ENCODE measurements at regions not wholly inside any gene's neighbourhood (a gene's known extent, or its start where the extent isn't known, plus 50 kb on each side); places are given as distances from the start of the nearest gene placed in this dataset.

DNA sequence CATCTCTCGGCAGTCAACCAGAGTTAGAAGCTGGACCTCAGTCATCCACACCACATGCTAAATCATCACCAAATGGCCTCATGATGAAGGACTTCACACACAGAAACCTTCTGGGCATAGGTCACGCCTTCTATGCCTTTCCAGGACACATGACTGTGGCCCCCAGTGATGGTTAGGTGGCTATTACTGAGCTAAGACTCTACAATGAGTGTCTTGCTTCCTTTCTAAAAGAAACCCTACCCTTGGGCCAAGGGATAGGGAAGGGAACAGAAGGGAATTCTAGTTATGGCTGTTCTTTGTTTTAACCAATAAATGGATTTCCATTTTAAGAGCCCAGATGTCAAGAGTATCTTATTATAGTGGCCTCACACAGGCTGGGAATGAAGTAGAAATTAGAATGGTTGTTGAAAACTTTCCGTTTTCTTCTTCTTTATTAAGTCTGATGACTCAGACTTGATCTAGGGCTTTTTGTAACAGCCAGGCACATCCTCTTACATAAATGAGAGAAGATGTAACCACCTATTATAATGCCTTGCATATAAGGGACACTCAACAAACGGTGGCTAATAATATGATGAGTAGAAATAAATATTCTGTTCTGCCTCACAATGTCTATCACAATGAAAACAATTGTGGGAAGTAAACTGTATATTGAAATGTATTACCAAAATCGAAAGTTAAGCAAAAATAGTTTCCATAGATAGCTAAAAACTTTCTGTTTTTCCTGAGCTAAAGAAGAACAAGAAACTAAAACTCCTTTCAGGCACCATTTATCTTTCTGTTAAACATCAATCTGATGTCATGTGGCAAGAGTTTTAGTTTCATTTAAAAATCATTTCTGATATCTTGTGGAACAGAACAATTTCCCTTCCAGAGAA, 62.5 kb upstream of the TOMM7 start:
- H3K9me3 ChIP-seq, result no peaks in the 10 kb centered on the region
- H3K36me3 ChIP-seq, result no peaks in the 10 kb centered on the region
- no peak for DNase-seq
- peaks cover 0 to 8% (median 0%) of the 10 kb centered on the region in 4 donors for H3K4me1 ChIP-seq
- H3K4me3 ChIP-seq, result no peak overlapping the region
- no peaks in the 10 kb centered on the region for H3K27me3 ChIP-seq
- TF ChIP-seq POLR2A (IDR thresholded peaks at IDR 0.05), result no peak
- TF ChIP-seq, protein P1, sequence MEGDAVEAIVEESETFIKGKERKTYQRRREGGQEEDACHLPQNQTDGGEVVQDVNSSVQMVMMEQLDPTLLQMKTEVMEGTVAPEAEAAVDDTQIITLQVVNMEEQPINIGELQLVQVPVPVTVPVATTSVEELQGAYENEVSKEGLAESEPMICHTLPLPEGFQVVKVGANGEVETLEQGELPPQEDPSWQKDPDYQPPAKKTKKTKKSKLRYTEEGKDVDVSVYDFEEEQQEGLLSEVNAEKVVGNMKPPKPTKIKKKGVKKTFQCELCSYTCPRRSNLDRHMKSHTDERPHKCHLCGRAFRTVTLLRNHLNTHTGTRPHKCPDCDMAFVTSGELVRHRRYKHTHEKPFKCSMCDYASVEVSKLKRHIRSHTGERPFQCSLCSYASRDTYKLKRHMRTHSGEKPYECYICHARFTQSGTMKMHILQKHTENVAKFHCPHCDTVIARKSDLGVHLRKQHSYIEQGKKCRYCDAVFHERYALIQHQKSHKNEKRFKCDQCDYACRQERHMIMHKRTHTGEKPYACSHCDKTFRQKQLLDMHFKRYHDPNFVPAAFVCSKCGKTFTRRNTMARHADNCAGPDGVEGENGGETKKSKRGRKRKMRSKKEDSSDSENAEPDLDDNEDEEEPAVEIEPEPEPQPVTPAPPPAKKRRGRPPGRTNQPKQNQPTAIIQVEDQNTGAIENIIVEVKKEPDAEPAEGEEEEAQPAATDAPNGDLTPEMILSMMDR (IDR thresholded peaks at IDR 0.05), result no peak
- no peak overlapping the region for H3K27ac ChIP-seq

DNA sequence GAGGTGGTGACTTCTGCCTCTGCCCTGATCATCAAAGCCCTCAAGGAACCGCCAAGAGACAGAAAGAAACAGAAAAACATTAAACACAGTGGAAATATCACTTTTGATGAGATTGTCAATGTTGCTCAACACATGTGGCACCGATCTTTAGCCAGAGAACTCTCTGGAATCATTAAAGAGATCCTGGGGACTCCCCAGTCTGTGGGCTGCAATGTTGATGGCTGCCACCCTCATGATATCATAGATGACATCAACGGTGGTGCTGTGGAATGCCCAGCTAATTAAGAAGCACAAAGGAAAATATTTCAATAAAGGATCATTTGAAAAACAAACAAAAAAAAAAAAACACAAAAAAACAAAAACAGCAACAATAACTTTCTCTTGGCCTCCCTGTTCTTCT, 59.5 kb upstream of the TOMM7 start:
- DNase-seq, result no peak
- Histone ChIP-seq H3K27ac (no peak overlapping the region), H3K9me3 (no peaks in the 10 kb centered on the region), H3K4me3 (no peak overlapping the region), H3K27me3 (no peaks in the 10 kb centered on the region), H3K4me1 (peaks cover 0 to 8% (median 0%) of the 10 kb centered on the region in 4 donors), H3K36me3 (no peaks in the 10 kb centered on the region)
- TF ChIP-seq POLR2A (IDR thresholded peaks at IDR 0.05), result no peak
- TF ChIP-seq, protein P1 (IDR thresholded peaks at IDR 0.05), result no peak

DNA sequence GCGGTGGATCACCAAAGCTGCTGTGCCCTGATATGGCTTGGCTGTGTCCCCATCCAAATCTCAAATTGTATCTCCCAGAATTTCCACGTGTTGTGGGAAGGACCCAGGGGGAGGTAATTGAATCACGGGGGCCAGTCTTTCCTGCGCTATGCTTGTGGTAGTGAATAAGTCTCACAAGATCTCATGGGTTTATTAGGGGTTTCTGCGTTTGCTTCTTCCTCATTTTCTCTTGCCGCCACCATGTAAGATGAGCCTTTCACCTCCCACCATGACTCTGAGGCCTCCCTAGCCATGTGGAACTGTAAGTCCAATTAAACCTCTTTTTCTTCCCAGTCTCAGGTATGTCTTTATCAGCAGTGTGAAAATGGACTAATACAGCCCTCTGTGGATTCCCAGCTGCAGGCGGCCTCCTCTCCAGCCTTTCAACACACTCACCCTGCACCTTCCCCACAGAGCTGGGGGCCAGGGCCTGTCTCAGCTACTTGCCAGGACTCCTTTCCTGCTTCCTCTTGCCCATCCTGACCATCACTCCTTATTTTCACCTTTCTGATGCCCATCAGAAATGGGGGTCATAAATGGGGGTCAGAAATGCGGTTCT, 57.2 kb upstream of the TOMM7 start:
- Histone ChIP-seq H3K9me3 (no peaks in the 10 kb centered on the region), H3K4me1 (no peaks in the 10 kb centered on the region), H3K27me3 (no peaks in the 10 kb centered on the region), H3K36me3 (no peaks in the 10 kb centered on the region), H3K4me3 (no peak overlapping the region), H3K27ac (no peak overlapping the region)
- no peak for DNase-seq
- TF ChIP-seq, protein P1 (IDR thresholded peaks at IDR 0.05), result no peak
- TF ChIP-seq POLR2A (IDR thresholded peaks at IDR 0.05), result no peak

DNA sequence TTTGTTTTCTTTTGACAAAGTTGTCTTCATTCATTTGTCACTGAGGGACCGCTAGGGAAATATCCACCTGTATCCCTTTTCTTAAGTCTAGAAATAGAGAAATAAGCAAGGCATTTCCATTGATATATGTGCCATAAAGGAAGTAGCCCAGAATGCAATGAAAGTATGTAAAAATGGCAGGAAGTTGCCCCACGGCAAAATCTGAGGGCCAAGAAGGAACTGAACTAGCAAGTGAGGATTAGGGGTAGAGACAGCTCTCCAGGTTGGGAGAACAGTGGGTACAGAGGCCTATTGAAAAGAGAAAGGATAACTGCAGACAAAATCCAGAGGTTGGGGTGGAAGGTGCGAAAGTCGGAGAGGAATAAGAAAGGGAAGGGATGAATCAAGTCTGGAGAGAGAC, 56.6 kb upstream of the TOMM7 start:
- Histone ChIP-seq H3K4me1 (no peaks in the 10 kb centered on the region), H3K27me3 (no peaks in the 10 kb centered on the region), H3K36me3 (no peaks in the 10 kb centered on the region), H3K4me3 (no peak overlapping the region), H3K27ac (no peak overlapping the region), H3K9me3 (no peaks in the 10 kb centered on the region)
- no peak for DNase-seq
- no peak for TF ChIP-seq POLR2A (IDR thresholded peaks at IDR 0.05)
- TF ChIP-seq, protein P1 (IDR thresholded peaks at IDR 0.05), result no peak

DNA sequence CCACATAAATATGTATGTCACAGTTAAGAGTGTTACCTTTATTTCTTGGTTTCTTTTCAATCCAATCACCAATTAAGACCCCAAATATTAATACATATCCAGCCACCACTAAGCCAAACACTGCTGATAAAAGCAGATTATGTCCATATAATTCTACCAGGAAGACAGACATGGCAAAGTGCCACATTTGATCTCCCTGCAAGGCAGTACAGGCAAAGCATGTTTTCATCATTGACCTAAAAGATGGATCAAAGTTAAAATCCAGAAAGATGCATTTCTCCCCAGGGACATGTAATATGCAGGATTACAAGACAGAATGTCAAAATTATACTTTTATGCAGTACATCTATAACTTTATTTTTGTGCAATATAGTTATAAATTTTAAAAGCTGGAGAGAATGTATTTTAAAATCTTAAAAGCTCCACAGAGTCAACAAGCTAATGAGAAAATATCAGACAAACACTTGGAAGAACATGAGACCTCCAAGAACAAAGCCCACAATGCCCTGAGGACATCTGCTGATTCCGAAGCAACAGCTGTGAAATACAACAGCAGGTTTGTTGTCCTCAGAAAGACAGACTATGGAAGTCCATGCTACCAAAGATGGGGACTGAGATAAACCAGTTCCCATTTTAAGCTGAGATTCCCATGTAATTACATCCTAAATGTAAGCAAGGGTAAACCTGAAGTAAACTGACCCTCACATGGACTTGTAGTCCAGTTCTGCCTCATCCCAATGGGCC, 54.5 kb upstream of the TOMM7 start:
- Histone ChIP-seq H3K36me3 (no peaks in the 10 kb centered on the region), H3K4me1 (no peaks in the 10 kb centered on the region), H3K4me3 (no peak overlapping the region), H3K9me3 (no peaks in the 10 kb centered on the region), H3K27ac (no peak overlapping the region), H3K27me3 (no peaks in the 10 kb centered on the region)
- DNase-seq, result no peak
- TF ChIP-seq, protein P1 (IDR thresholded peaks at IDR 0.05), result no peak
- no peak for TF ChIP-seq POLR2A (IDR thresholded peaks at IDR 0.05)
